ENCODE measurements at regions not wholly inside any gene's neighbourhood (a gene's known extent, or its start where the extent isn't known, plus 50 kb on each side); places are given as distances from the start of the nearest gene placed in this dataset.

DNA sequence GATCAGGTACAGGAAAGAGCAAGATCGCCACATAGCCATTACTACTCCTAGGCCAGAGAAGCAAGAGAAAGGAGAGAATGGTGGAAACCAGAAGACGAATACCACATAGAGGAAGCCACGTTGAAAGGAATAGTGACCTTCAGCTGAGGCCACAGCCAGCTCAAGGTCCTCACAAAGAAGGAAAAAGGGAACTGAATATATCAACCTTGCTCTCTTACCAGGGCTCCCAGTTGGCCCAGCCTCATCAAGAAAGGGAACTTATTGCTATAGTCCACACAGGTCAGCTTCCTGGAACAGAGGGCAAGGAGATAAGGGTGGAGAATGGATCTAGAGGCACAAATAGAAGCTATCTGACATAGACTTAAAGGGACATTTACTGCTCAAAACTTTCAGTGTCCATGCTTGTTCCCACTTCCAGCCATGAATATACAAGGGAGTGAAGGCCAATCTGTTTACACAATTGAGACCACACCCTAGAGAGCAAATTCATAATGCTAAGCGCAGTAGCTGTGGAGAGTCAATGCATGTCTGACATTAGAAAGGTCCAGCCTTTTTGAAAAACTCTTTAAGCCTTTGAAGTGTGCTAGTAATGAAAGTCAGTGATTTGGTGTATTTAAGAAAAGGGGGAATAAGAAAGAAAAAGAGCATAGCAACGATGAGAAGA is 120.7 kb upstream of the ZC3H11B start:
- TF ChIP-seq, protein P1, sequence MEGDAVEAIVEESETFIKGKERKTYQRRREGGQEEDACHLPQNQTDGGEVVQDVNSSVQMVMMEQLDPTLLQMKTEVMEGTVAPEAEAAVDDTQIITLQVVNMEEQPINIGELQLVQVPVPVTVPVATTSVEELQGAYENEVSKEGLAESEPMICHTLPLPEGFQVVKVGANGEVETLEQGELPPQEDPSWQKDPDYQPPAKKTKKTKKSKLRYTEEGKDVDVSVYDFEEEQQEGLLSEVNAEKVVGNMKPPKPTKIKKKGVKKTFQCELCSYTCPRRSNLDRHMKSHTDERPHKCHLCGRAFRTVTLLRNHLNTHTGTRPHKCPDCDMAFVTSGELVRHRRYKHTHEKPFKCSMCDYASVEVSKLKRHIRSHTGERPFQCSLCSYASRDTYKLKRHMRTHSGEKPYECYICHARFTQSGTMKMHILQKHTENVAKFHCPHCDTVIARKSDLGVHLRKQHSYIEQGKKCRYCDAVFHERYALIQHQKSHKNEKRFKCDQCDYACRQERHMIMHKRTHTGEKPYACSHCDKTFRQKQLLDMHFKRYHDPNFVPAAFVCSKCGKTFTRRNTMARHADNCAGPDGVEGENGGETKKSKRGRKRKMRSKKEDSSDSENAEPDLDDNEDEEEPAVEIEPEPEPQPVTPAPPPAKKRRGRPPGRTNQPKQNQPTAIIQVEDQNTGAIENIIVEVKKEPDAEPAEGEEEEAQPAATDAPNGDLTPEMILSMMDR (IDR thresholded peaks at IDR 0.05; ENCODE audit: low read length): no peak
- TF ChIP-seq EZH2 (optimal IDR thresholded peaks at IDR 0.05; ENCODE audit: low read depth, low read length) (no peak), EZH2phosphoT487 (IDR thresholded peaks at IDR 0.05; ENCODE audit: low read length) (no peak)

Data from MM.1S (cell line).